ENCODE measurements at regions not wholly inside any gene's neighbourhood (a gene's known extent, or its start where the extent isn't known, plus 50 kb on each side); places are given as distances from the start of the nearest gene placed in this dataset.
"Not testable (repeated sequence)": the region's sequence is repeated elsewhere in the genome, so short reads cannot be mapped to it uniquely, and the experiment has no call there.

- Histone ChIP-seq H3K9ac (ENCODE audit: low read depth, low read length) (no peak overlapping the region), H3K27ac (ENCODE audit: low read length) (no peak overlapping the region), H3K4me1 (ENCODE audit: insufficient read depth, low read length) (no peaks in the 10 kb centered on the region), H3K27me3 (ENCODE audit: insufficient read depth, low read length) (no peaks in the 10 kb centered on the region), H3K4me3 (ENCODE audit: low read length) (no peak overlapping the region), H3K36me3 (ENCODE audit: insufficient read depth, low read depth, low read length) (peaks cover 10% of the 10 kb centered on the region), H3K9me3 (ENCODE audit: insufficient read depth, low read depth, low read length) (no peaks in the 10 kb centered on the region)
These were observed 426.9 kb downstream of the STK39 start for GRCh38 chr2:167820488-167820887.

- no peaks in the 10 kb centered on the region for H3K27me3 ChIP-seq (ENCODE audit: insufficient read depth, low read length)
- no peaks in the 10 kb centered on the region for H3K9me3 ChIP-seq (ENCODE audit: insufficient read depth, low read depth, low read length)
- H3K4me1 ChIP-seq (ENCODE audit: insufficient read depth, low read length), result no peaks in the 10 kb centered on the region
- no peak overlapping the region for H3K4me3 ChIP-seq (ENCODE audit: low read length)
- no peak overlapping the region for H3K27ac ChIP-seq (ENCODE audit: low read length)
- H3K9ac ChIP-seq (ENCODE audit: low read depth, low read length), result no peak overlapping the region
- peaks cover 10% of the 10 kb centered on the region for H3K36me3 ChIP-seq (ENCODE audit: insufficient read depth, low read depth, low read length)
These were observed 428.9 kb downstream of the STK39 start for GRCh38 chr2:167818521-167818920.

GRCh38 chr2:167817908-167818307 lies 429.5 kb downstream of the STK39 start:
- H3K9ac ChIP-seq (ENCODE audit: low read depth, low read length), result no peak overlapping the region
- no peak overlapping the region for H3K4me3 ChIP-seq (ENCODE audit: low read length)
- no peaks in the 10 kb centered on the region for H3K9me3 ChIP-seq (ENCODE audit: insufficient read depth, low read depth, low read length)
- peaks cover 10% of the 10 kb centered on the region for H3K36me3 ChIP-seq (ENCODE audit: insufficient read depth, low read depth, low read length)
- no peaks in the 10 kb centered on the region for H3K4me1 ChIP-seq (ENCODE audit: insufficient read depth, low read length)
- no peaks in the 10 kb centered on the region for H3K27me3 ChIP-seq (ENCODE audit: insufficient read depth, low read length)
- H3K27ac ChIP-seq (ENCODE audit: low read length), result no peak overlapping the region

GRCh38 chr2:167817422-167817821 lies 430.0 kb downstream of the STK39 start:
- Histone ChIP-seq H3K27ac (ENCODE audit: low read length) (no peak overlapping the region), H3K27me3 (ENCODE audit: insufficient read depth, low read length) (no peaks in the 10 kb centered on the region), H3K9ac (ENCODE audit: low read depth, low read length) (no peak overlapping the region), H3K9me3 (ENCODE audit: insufficient read depth, low read depth, low read length) (no peaks in the 10 kb centered on the region), H3K4me3 (ENCODE audit: low read length) (no peak overlapping the region), H3K4me1 (ENCODE audit: insufficient read depth, low read length) (no peaks in the 10 kb centered on the region), H3K36me3 (ENCODE audit: insufficient read depth, low read depth, low read length) (peaks cover 10% of the 10 kb centered on the region)

- Histone ChIP-seq H3K27me3 (ENCODE audit: insufficient read depth, low read length) (no peaks in the 10 kb centered on the region), H3K4me1 (ENCODE audit: insufficient read depth, low read length) (no peaks in the 10 kb centered on the region), H3K4me3 (ENCODE audit: low read length) (no peak overlapping the region), H3K9ac (ENCODE audit: low read depth, low read length) (no peak overlapping the region), H3K9me3 (ENCODE audit: insufficient read depth, low read depth, low read length) (no peaks in the 10 kb centered on the region), H3K27ac (ENCODE audit: low read length) (no peak overlapping the region), H3K36me3 (ENCODE audit: insufficient read depth, low read depth, low read length) (peaks cover 10% of the 10 kb centered on the region)
These were observed 430.5 kb downstream of the STK39 start for GRCh38 chr2:167816874-167817290.

GRCh38 chr2:167814881-167815718 lies 432.3 kb downstream of the STK39 start:
- H3K4me1 ChIP-seq (ENCODE audit: insufficient read depth, low read length), result no peaks in the 10 kb centered on the region
- H3K27me3 ChIP-seq (ENCODE audit: insufficient read depth, low read length), result no peaks in the 10 kb centered on the region
- 0 out of 2 replicates have a peak, but pooled peaks cover 1% of the 10 kb centered on the region for H3K9me3 ChIP-seq (ENCODE audit: insufficient read depth, low read depth, low read length)
- no peak overlapping the region for H3K9ac ChIP-seq (ENCODE audit: low read depth, low read length)
- H3K27ac ChIP-seq (ENCODE audit: low read length), result no peak overlapping the region
- H3K36me3 ChIP-seq (ENCODE audit: insufficient read depth, low read depth, low read length), result peaks cover 8% of the 10 kb centered on the region
- H3K4me3 ChIP-seq (ENCODE audit: low read length), result no peak overlapping the region

GRCh38 chr2:167814482-167814880 lies 432.9 kb downstream of the STK39 start:
- not testable (repeated sequence) for H3K9me3 ChIP-seq (ENCODE audit: insufficient read depth, low read depth, low read length); H3K27ac ChIP-seq (ENCODE audit: low read length); H3K9ac ChIP-seq (ENCODE audit: low read depth, low read length); H3K36me3 ChIP-seq (ENCODE audit: insufficient read depth, low read depth, low read length); H3K27me3 ChIP-seq (ENCODE audit: insufficient read depth, low read length); H3K4me1 ChIP-seq (ENCODE audit: insufficient read depth, low read length); H3K4me3 ChIP-seq (ENCODE audit: low read length)

GRCh38 chr2:167809799-167810198 lies 437.6 kb downstream of the STK39 start:
- not testable (repeated sequence) for H3K27ac ChIP-seq (ENCODE audit: low read length); H3K4me1 ChIP-seq (ENCODE audit: insufficient read depth, low read length); H3K9me3 ChIP-seq (ENCODE audit: insufficient read depth, low read depth, low read length); H3K36me3 ChIP-seq (ENCODE audit: insufficient read depth, low read depth, low read length); H3K9ac ChIP-seq (ENCODE audit: low read depth, low read length); H3K27me3 ChIP-seq (ENCODE audit: insufficient read depth, low read length); H3K4me3 ChIP-seq (ENCODE audit: low read length)

- Histone ChIP-seq H3K27ac (ENCODE audit: low read length) (no peak overlapping the region), H3K36me3 (ENCODE audit: insufficient read depth, low read depth, low read length) (no peaks in the 10 kb centered on the region), H3K4me1 (ENCODE audit: insufficient read depth, low read length) (peaks cover 4% of the 10 kb centered on the region), H3K9ac (ENCODE audit: low read depth, low read length) (no peak overlapping the region), H3K27me3 (ENCODE audit: insufficient read depth, low read length) (no peaks in the 10 kb centered on the region), H3K4me3 (ENCODE audit: low read length) (no peak overlapping the region), H3K9me3 (ENCODE audit: insufficient read depth, low read depth, low read length) (no peaks in the 10 kb centered on the region)
These were observed 443.9 kb downstream of the STK39 start for GRCh38 chr2:167803449-167803988.

GRCh38 chr2:167794554-167795255 lies 452.7 kb downstream of the STK39 start:
- no peak overlapping the region for H3K9ac ChIP-seq (ENCODE audit: low read depth, low read length)
- H3K36me3 ChIP-seq (ENCODE audit: insufficient read depth, low read depth, low read length), result no peaks in the 10 kb centered on the region
- H3K4me1 ChIP-seq (ENCODE audit: insufficient read depth, low read length), result peaks cover 20% of the 10 kb centered on the region

GRCh38 chr2:167793725-167794124 lies 453.7 kb downstream of the STK39 start:
- Histone ChIP-seq H3K27me3 (ENCODE audit: insufficient read depth, low read length) (no peaks in the 10 kb centered on the region), H3K4me1 (ENCODE audit: insufficient read depth, low read length) (peaks cover 20% of the 10 kb centered on the region), H3K36me3 (ENCODE audit: insufficient read depth, low read depth, low read length) (no peaks in the 10 kb centered on the region), H3K9ac (ENCODE audit: low read depth, low read length) (no peak overlapping the region), H3K27ac (ENCODE audit: low read length) (no peak overlapping the region), H3K4me3 (ENCODE audit: low read length) (no peak overlapping the region), H3K9me3 (ENCODE audit: insufficient read depth, low read depth, low read length) (no peaks in the 10 kb centered on the region)

More at GRCh38 chr2:167794554-167795255, 452.7 kb downstream of the STK39 start:
- Histone ChIP-seq H3K9me3 (ENCODE audit: insufficient read depth, low read depth, low read length) (no peaks in the 10 kb centered on the region), H3K27me3 (ENCODE audit: insufficient read depth, low read length) (no peaks in the 10 kb centered on the region), H3K27ac (ENCODE audit: low read length) (no peak overlapping the region), H3K4me3 (ENCODE audit: low read length) (no peak overlapping the region)

GRCh38 chr2:167792126-167792525 lies 455.3 kb downstream of the STK39 start:
- Histone ChIP-seq H3K4me1 (ENCODE audit: insufficient read depth, low read length) (peaks cover 20% of the 10 kb centered on the region), H3K9me3 (ENCODE audit: insufficient read depth, low read depth, low read length) (no peaks in the 10 kb centered on the region), H3K9ac (ENCODE audit: low read depth, low read length) (no peak overlapping the region), H3K27me3 (ENCODE audit: insufficient read depth, low read length) (no peaks in the 10 kb centered on the region), H3K36me3 (ENCODE audit: insufficient read depth, low read depth, low read length) (no peaks in the 10 kb centered on the region), H3K27ac (ENCODE audit: low read length) (no peak overlapping the region), H3K4me3 (ENCODE audit: low read length) (no peak overlapping the region)
